Neural cell (in vitro differentiated cells): ENCODE measurements at regions not wholly inside any gene's neighbourhood (a gene's known extent, or its start where the extent isn't known, plus 50 kb on each side); places are given as distances from the start of the nearest gene placed in this dataset.

ENCODE experiments used
- H2AFZ ChIP-seq: fragments of 200-600, 300-800 bp; sonication (generic), shearing (Covaris generic); 2 replicates; pipeline ENCODE4 v1.6.0; 2014; ENCODE audit warnings: low read depth, mild to moderate bottlenecking, antibody characterized with exemption, low read length, moderate library complexity
- H3F3A ChIP-seq: fragments of 200-600 bp; shearing (Covaris generic); 2 replicates; pipeline ENCODE4 v1.6.1; 2016; ENCODE audit warnings: mild to moderate bottlenecking, moderate library complexity, mixed read lengths, antibody characterized with exemption, low read length; ENCODE audit not compliant: insufficient read depth, poor library complexity, severe bottlenecking
- H3K27ac ChIP-seq: fragments of 200-600, 300-800 bp; sonication (generic), shearing (Covaris generic); 2 replicates; pipeline ENCODE4 v1.5.1; 2014; ENCODE audit warnings: mild to moderate bottlenecking, low read length, moderate library complexity
- H3K27me3 ChIP-seq: fragments of 300-800, 200-600 bp; sonication (generic), shearing (Covaris generic); 2 replicates; pipeline ENCODE4 v1.6.0; 2014; ENCODE audit warnings: mild to moderate bottlenecking, low read depth, low read length, moderate library complexity; ENCODE audit not compliant: insufficient read depth
- H3K36me3 ChIP-seq: fragments of 300-800, 200-600 bp; sonication (generic), shearing (Covaris generic); 2 replicates; pipeline ENCODE4 v1.5.1; 2014; ENCODE audit warnings: mild to moderate bottlenecking, antibody characterized with exemption, low read length, moderate library complexity; ENCODE audit not compliant: insufficient read depth
- H3K4me2 ChIP-seq: fragments of 300-800, 200-600 bp; sonication (generic), shearing (Covaris generic); 2 replicates; pipeline ENCODE4 v1.6.0; 2014; ENCODE audit warnings: mild to moderate bottlenecking, low read length
- H3K4me3 ChIP-seq: fragments of 300-800, 200-600 bp; sonication (generic), shearing (Covaris generic); 2 replicates; pipeline ENCODE4 v1.5.1; 2014; ENCODE audit warnings: mild to moderate bottlenecking, low read length, moderate library complexity
- H3K79me2 ChIP-seq: fragments of 200-600 bp; shearing (Covaris generic); replicated peaks from 2 replicates; pipeline ENCODE4 v1.6.0; 2014; ENCODE audit warnings: mild to moderate bottlenecking, low read length, moderate library complexity; ENCODE audit not compliant: insufficient read depth
- H3K9ac ChIP-seq: fragments of 300-800, 200-600 bp; sonication (generic), shearing (Covaris generic); 2 replicates; pipeline ENCODE4 v1.6.1; 2016; ENCODE audit warnings: mild to moderate bottlenecking, low read length, mixed read lengths
- H3K9me2 ChIP-seq: fragments of 200-600 bp; shearing (Covaris generic); 2 replicates; pipeline ENCODE4 v1.6.1; 2016; ENCODE audit warnings: mild to moderate bottlenecking, low read length, mixed read lengths; ENCODE audit not compliant: insufficient read depth
- H3K9me3 ChIP-seq: fragments of 200-600, 300-800 bp; sonication (generic), shearing (Covaris generic); 2 replicates; pipeline ENCODE4 v1.6.1; 2016; ENCODE audit warnings: mild to moderate bottlenecking, mixed run types, low read length, moderate library complexity, mixed read lengths
- H4K20me1 ChIP-seq: fragments of 200-600 bp; shearing (Covaris generic); 2 replicates; pipeline ENCODE4 v1.6.1; 2016; ENCODE audit warnings: mild to moderate bottlenecking, mixed run types; ENCODE audit not compliant: insufficient read depth
- CTCF ChIP-seq: fragments of 450-650 bp; IDR thresholded peaks from 2 replicates; pipeline ENCODE4 v1.5.1; 2014; ENCODE audit warnings: antibody characterized with exemption, mild to moderate bottlenecking, moderate library complexity; ENCODE audit not compliant: poor library complexity, severe bottlenecking
- EP300 ChIP-seq: fragments of 450-650 bp; conservative IDR thresholded peaks from 2 replicates; pipeline ENCODE4 v1.6.1; 2014; ENCODE audit warnings: antibody characterized with exemption, mild to moderate bottlenecking, moderate library complexity; ENCODE audit not compliant: poor library complexity, severe bottlenecking
- EZH2 ChIP-seq: fragments of 200-600, 300-800 bp; shearing (Covaris generic), sonication (generic); IDR thresholded peaks from 2 replicates; pipeline ENCODE4 v1.6.1; 2014; ENCODE audit warnings: antibody characterized with exemption, low read length, borderline replicate concordance, mild to moderate bottlenecking; ENCODE audit not compliant: insufficient read depth, poor library complexity, severe bottlenecking
- MXI1 ChIP-seq: fragments of 450-650 bp; conservative IDR thresholded peaks from 2 replicates; pipeline ENCODE4 v1.6.1; 2014; ENCODE audit warnings: antibody characterized with exemption, mild to moderate bottlenecking; ENCODE audit not compliant: poor library complexity, severe bottlenecking
- POLR2AphosphoS5 ChIP-seq: IDR thresholded peaks from 2 replicates; pipeline ENCODE4 v1.6.1; 2012
- SMC3 ChIP-seq: fragments of 450-650 bp; conservative IDR thresholded peaks from 2 replicates; pipeline ENCODE4 v1.6.1; 2014; ENCODE audit warnings: antibody characterized with exemption, mild to moderate bottlenecking, moderate library complexity; ENCODE audit not compliant: poor library complexity
- TF ChIP-seq, protein P1 (sequence below): IDR thresholded peaks from 2 replicates; pipeline ENCODE4 v1.6.1; 2012; ENCODE audit warnings: borderline replicate concordance

GRCh38 chr4:121455285-121455684 lies 74.5 kb upstream of the QRFPR start:
- no peak overlapping the region for H3K4me3 ChIP-seq
- H3K27me3 ChIP-seq = no peaks in the 10 kb centered on the region
- no peak overlapping the region for H2AFZ ChIP-seq

DNA sequence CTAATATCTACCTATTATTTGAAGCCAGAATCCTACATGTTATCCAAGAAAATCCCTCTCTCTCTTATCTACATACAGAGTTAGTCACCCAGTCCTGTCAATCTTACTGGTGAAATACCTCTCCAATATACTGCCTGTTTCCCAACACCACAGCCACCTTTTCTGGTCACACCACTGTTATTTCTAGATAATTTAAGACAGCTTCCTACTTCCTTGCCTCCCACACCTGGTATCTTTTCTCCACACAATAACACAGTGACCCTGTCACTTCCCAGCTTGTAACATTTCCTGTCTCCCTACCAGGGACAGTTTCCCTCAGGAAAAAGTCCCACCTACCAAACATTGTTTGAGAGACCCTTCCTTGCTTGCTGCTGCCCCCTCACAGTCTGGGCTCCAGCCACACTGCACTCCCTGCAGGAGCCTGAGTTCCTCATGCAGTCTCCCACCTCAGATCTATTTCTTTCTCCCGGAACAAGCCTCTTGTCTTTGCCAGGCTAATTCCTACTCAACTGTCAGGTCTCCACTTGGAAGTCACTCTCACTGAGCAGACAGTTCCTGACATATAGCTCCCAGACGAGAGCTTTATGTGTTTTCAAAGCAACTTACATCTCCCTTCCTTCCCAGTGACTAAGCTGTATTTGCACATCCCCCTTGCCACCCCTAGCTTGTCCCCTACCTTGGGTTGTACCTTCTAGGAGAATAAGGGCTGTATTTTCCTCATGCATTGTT lies 73.6 kb upstream of the QRFPR start:
- Histone ChIP-seq H3K27ac (peak overlapping the region; percentile 1), H3K27me3 (no peaks in the 10 kb centered on the region), H3K36me3 (no peaks in the 10 kb centered on the region), H3K79me2 (no peaks in the 10 kb centered on the region), H2AFZ (no peak overlapping the region), H4K20me1 (no peaks in the 10 kb centered on the region), H3K9ac (no peak overlapping the region), H3K4me3 (peak overlapping the region; percentile 33), H3K4me2 (no peak overlapping the region), H3F3A (no peaks in the 10 kb centered on the region), H3K9me3 (no peaks in the 10 kb centered on the region), H3K9me2 (no peaks in the 10 kb centered on the region)
- TF ChIP-seq EP300 (peak; percentile 87), CTCF (no peak), EZH2 (no peak), SMC3 (no peak), POLR2AphosphoS5 (peak; percentile 46)
- TF ChIP-seq, protein P1, sequence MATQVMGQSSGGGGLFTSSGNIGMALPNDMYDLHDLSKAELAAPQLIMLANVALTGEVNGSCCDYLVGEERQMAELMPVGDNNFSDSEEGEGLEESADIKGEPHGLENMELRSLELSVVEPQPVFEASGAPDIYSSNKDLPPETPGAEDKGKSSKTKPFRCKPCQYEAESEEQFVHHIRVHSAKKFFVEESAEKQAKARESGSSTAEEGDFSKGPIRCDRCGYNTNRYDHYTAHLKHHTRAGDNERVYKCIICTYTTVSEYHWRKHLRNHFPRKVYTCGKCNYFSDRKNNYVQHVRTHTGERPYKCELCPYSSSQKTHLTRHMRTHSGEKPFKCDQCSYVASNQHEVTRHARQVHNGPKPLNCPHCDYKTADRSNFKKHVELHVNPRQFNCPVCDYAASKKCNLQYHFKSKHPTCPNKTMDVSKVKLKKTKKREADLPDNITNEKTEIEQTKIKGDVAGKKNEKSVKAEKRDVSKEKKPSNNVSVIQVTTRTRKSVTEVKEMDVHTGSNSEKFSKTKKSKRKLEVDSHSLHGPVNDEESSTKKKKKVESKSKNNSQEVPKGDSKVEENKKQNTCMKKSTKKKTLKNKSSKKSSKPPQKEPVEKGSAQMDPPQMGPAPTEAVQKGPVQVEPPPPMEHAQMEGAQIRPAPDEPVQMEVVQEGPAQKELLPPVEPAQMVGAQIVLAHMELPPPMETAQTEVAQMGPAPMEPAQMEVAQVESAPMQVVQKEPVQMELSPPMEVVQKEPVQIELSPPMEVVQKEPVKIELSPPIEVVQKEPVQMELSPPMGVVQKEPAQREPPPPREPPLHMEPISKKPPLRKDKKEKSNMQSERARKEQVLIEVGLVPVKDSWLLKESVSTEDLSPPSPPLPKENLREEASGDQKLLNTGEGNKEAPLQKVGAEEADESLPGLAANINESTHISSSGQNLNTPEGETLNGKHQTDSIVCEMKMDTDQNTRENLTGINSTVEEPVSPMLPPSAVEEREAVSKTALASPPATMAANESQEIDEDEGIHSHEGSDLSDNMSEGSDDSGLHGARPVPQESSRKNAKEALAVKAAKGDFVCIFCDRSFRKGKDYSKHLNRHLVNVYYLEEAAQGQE = peak; percentile 95

More at GRCh38 chr4:121455285-121455684, 74.5 kb upstream of the QRFPR start:
- Histone ChIP-seq H3K9ac (no peak overlapping the region), H3K9me2 (no peaks in the 10 kb centered on the region), H4K20me1 (no peaks in the 10 kb centered on the region), H3K4me2 (no peak overlapping the region), H3K36me3 (no peaks in the 10 kb centered on the region), H3F3A (no peaks in the 10 kb centered on the region), H3K9me3 (no peaks in the 10 kb centered on the region), H3K27ac (no peak overlapping the region), H3K79me2 (no peaks in the 10 kb centered on the region)
- TF ChIP-seq MXI1 = no peak
- TF ChIP-seq POLR2AphosphoS5 = no peak
- TF ChIP-seq, protein P1 = no peak
- no peak for TF ChIP-seq SMC3
